ENCODE measurements at regions not wholly inside any gene's neighbourhood (a gene's known extent, or its start where the extent isn't known, plus 50 kb on each side); places are given as distances from the start of the nearest gene placed in this dataset.

DNA sequence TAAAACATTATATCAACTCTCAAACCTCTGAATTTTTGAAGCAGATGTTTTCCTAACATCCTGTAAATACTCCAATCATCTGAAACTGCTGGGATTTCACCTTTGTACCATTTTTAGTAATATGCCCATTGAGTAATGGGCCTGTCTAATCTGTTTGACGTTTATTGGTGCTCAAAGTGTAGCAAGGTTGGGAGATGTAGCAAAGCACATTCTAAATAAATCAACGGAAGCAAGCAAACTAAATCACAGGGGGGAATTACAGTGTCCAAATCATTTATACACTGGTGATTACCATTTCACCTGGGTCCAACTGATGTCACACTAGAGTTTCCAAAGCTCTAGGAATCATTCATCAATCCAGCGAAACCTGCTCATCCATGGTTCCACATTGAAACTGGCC is 518.7 kb upstream of the TBL1XR1 start:
- TF ChIP-seq, protein P1, sequence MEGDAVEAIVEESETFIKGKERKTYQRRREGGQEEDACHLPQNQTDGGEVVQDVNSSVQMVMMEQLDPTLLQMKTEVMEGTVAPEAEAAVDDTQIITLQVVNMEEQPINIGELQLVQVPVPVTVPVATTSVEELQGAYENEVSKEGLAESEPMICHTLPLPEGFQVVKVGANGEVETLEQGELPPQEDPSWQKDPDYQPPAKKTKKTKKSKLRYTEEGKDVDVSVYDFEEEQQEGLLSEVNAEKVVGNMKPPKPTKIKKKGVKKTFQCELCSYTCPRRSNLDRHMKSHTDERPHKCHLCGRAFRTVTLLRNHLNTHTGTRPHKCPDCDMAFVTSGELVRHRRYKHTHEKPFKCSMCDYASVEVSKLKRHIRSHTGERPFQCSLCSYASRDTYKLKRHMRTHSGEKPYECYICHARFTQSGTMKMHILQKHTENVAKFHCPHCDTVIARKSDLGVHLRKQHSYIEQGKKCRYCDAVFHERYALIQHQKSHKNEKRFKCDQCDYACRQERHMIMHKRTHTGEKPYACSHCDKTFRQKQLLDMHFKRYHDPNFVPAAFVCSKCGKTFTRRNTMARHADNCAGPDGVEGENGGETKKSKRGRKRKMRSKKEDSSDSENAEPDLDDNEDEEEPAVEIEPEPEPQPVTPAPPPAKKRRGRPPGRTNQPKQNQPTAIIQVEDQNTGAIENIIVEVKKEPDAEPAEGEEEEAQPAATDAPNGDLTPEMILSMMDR (IDR thresholded peaks at IDR 0.05; ENCODE audit: low read depth, low read length, poor library complexity, severe bottlenecking): no peak
- TF ChIP-seq EZH2phosphoT487 (IDR thresholded peaks at IDR 0.05; ENCODE audit: borderline replicate concordance, low read length): no peak
